ENCODE measurements at regions not wholly inside any gene's neighbourhood (a gene's known extent, or its start where the extent isn't known, plus 50 kb on each side); places are given as distances from the start of the nearest gene placed in this dataset.

DNA sequence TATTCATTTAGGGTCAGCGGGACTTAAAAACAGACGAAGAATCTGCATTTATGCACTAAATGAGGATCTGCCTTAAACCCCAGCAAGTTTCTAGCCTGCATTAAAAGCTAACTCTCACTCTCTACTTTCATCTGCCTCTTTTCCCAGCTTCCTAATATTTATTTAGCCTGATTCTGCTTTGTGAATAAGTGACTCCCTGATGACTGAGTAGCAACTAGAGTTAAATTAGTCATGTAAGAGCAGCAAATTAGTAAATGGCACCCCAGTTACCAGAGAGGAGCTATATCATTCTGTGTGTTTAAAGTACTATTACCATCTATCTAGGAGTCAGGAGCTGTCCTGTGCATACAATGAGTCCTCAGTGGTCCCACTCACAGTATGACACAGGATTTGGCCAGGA, 391.0 kb upstream of the RORA start:
- Histone ChIP-seq H3K9me3 (ENCODE audit: control insufficient read depth in 4 of 4, insufficient read depth in 3 of 4, low read length in 3 of 4) (peaks cover 0 to 4% (median 0%) of the 10 kb centered on the region in 4 donors), H3K4me3 (no peak overlapping the region)
- TF ChIP-seq, protein P1, sequence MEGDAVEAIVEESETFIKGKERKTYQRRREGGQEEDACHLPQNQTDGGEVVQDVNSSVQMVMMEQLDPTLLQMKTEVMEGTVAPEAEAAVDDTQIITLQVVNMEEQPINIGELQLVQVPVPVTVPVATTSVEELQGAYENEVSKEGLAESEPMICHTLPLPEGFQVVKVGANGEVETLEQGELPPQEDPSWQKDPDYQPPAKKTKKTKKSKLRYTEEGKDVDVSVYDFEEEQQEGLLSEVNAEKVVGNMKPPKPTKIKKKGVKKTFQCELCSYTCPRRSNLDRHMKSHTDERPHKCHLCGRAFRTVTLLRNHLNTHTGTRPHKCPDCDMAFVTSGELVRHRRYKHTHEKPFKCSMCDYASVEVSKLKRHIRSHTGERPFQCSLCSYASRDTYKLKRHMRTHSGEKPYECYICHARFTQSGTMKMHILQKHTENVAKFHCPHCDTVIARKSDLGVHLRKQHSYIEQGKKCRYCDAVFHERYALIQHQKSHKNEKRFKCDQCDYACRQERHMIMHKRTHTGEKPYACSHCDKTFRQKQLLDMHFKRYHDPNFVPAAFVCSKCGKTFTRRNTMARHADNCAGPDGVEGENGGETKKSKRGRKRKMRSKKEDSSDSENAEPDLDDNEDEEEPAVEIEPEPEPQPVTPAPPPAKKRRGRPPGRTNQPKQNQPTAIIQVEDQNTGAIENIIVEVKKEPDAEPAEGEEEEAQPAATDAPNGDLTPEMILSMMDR (IDR thresholded peaks at IDR 0.05; ENCODE audit: control extremely low read depth, extremely low read depth): no peak

DNA sequence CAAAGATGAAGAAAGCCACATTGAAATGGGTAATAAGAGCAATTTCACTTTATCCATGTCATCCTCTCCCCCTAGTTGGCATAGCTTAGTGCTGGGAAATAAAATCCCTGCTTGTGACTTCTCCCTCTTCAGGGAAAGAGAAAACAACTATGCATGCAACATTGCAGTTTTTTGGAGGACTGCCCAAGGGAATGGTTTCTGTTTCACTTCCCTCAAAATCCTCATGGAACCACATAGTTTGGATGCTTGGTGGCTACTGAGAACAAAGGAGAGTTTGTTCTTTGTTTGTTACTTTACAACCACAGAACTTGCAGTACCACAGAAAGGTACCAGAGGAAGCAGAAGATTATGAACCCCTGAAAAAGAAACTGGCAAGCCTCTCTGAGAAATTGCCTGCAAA, 384.6 kb upstream of the RORA start:
- Histone ChIP-seq H3K36me3 (ENCODE audit: control insufficient read depth in 4 of 4, insufficient read depth in 4 of 4, low read length in 4 of 4) (no peaks in the 10 kb centered on the region), H3K9ac (ENCODE audit: insufficient read depth in 1 of 2, low read length in 2 of 2) (no peak overlapping the region), H3K9me3 (ENCODE audit: control insufficient read depth in 4 of 4, insufficient read depth in 3 of 4, low read length in 3 of 4) (peaks cover 0 to 14% (median 0%) of the 10 kb centered on the region in 4 donors), H3K27ac (ENCODE audit: low read depth in 1 of 2, low read length in 1 of 2) (no peak overlapping the region), H3K27me3 (ENCODE audit: control insufficient read depth in 3 of 3, insufficient read depth in 3 of 3, low read length in 2 of 3) (no peaks in the 10 kb centered on the region), H3K4me3 (no peak overlapping the region), H3K4me1 (ENCODE audit: control insufficient read depth in 5 of 5, insufficient read depth in 5 of 5, low read length in 5 of 5) (no peaks in the 10 kb centered on the region)
- peak in 1 of 3 donors; percentile 17 for DNase-seq
- ATAC-seq (ENCODE audit: insufficient read depth, low FRiP score): no peak
- TF ChIP-seq, protein P1 (IDR thresholded peaks at IDR 0.05; ENCODE audit: control extremely low read depth, extremely low read depth): no peak

More for the DNA sequence above, 391.0 kb upstream of the RORA start:
- WGBS, 2 donors: 88 to 96% methylated on average over 2 of the region's 2 CpGs
- Histone ChIP-seq H3K36me3 (ENCODE audit: control insufficient read depth in 4 of 4, insufficient read depth in 4 of 4, low read length in 4 of 4) (no peaks in the 10 kb centered on the region), H3K9ac (ENCODE audit: insufficient read depth in 1 of 2, low read length in 2 of 2) (no peak overlapping the region), H3K4me1 (ENCODE audit: control insufficient read depth in 5 of 5, insufficient read depth in 5 of 5, low read length in 5 of 5) (no peaks in the 10 kb centered on the region), H3K27me3 (ENCODE audit: control insufficient read depth in 3 of 3, insufficient read depth in 3 of 3, low read length in 2 of 3) (peaks cover 0 to 7% (median 0%) of the 10 kb centered on the region in 3 donors), H3K27ac (ENCODE audit: low read depth in 1 of 2, low read length in 1 of 2) (no peak overlapping the region)
- DNase-seq (no peak), ATAC-seq (ENCODE audit: insufficient read depth, low FRiP score) (no peak)

DNA sequence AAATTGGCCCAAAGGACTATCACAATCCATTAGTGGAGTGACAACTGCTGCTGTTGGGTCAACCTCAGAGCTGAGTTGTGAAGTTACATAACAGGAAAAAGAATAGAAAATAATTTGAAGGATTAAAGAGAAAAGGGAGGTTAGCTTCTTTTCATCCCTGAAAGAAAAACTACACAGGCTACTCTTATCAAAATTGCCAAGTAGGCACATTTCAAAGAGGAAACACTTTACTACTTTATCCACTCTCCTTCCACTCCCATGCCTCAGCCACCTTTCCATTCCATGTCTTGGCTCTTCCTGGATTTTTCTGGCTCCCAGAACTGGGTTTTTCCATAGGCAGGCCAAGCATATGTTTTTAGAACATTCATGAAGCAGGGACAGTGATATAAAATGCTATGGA, 384.0 kb upstream of the RORA start:
- H3K9me3 ChIP-seq (ENCODE audit: control insufficient read depth in 4 of 4, insufficient read depth in 3 of 4, low read length in 3 of 4): peaks cover 0 to 14% (median 0%) of the 10 kb centered on the region in 4 donors
- no peaks in the 10 kb centered on the region for H3K36me3 ChIP-seq (ENCODE audit: control insufficient read depth in 4 of 4, insufficient read depth in 4 of 4, low read length in 4 of 4)
- no peak for DNase-seq
- H3K27ac ChIP-seq (ENCODE audit: low read depth in 1 of 2, low read length in 1 of 2): no peak overlapping the region
- no peak overlapping the region for H3K9ac ChIP-seq (ENCODE audit: insufficient read depth in 1 of 2, low read length in 2 of 2)
- no peaks in the 10 kb centered on the region for H3K4me1 ChIP-seq (ENCODE audit: control insufficient read depth in 5 of 5, insufficient read depth in 5 of 5, low read length in 5 of 5)
- TF ChIP-seq, protein P1 (IDR thresholded peaks at IDR 0.05; ENCODE audit: control extremely low read depth, extremely low read depth): no peak
- H3K4me3 ChIP-seq: no peak overlapping the region
- ATAC-seq (ENCODE audit: insufficient read depth, low FRiP score): no peak
- H3K27me3 ChIP-seq (ENCODE audit: control insufficient read depth in 3 of 3, insufficient read depth in 3 of 3, low read length in 2 of 3): no peaks in the 10 kb centered on the region

DNA sequence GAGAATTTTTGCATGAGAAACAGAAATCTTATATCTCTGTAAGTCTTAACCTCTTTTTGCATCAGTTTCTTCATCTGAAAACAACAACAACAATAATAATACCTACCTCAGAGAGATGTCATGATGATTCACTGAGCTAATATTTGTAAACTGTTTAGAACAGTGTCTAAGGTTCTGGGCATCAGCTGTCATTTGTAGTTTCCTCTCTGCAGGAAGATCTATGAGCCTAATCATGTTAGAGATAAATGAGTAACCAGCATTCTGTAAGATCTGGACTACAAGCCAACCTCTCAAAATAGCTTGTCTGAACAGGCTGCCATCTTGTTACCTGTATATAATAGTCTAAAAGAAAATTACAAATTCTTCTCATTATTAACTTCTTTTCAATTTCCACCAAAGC, 383.0 kb upstream of the RORA start:
- no peak overlapping the region for H3K27ac ChIP-seq (ENCODE audit: low read depth in 1 of 2, low read length in 1 of 2)
- no peak overlapping the region for H3K9ac ChIP-seq (ENCODE audit: insufficient read depth in 1 of 2, low read length in 2 of 2)
- H3K9me3 ChIP-seq (ENCODE audit: control insufficient read depth in 4 of 4, insufficient read depth in 3 of 4, low read length in 3 of 4): peaks cover 0 to 10% (median 0%) of the 10 kb centered on the region in 4 donors
- no peaks in the 10 kb centered on the region for H3K4me1 ChIP-seq (ENCODE audit: control insufficient read depth in 5 of 5, insufficient read depth in 5 of 5, low read length in 5 of 5)
- H3K4me3 ChIP-seq: no peak overlapping the region
- DNase-seq (no peak), ATAC-seq (ENCODE audit: insufficient read depth, low FRiP score) (no peak)
- TF ChIP-seq, protein P1 (IDR thresholded peaks at IDR 0.05; ENCODE audit: control extremely low read depth, extremely low read depth): no peak
- no peaks in the 10 kb centered on the region for H3K27me3 ChIP-seq (ENCODE audit: control insufficient read depth in 3 of 3, insufficient read depth in 3 of 3, low read length in 2 of 3)
- H3K36me3 ChIP-seq (ENCODE audit: control insufficient read depth in 4 of 4, insufficient read depth in 4 of 4, low read length in 4 of 4): no peaks in the 10 kb centered on the region

Data from lung (tissue), 11 donors.